Testis (tissue), 2 donors: ENCODE measurements at regions not wholly inside any gene's neighbourhood (a gene's known extent, or its start where the extent isn't known, plus 50 kb on each side); places are given as distances from the start of the nearest gene placed in this dataset.
"Not testable (repeated sequence)": the region's sequence is repeated elsewhere in the genome, so short reads cannot be mapped to it uniquely, and the experiment has no call there.

Experiments used
- DNase-seq: peaks from one replicate; pipeline ENCODE4 v3.0.0-alpha.2; 2019
- H3K27ac ChIP-seq, 2 donors: fragments of 200-600 bp; sonication (generic); one replicate each; pipeline ENCODE4 v1.5.1; 2019
- H3K27me3 ChIP-seq: fragments of 200-600 bp; sonication (generic); one replicate; pipeline ENCODE4 v1.5.1; 2019
- H3K36me3 ChIP-seq: fragments of 200-600 bp; sonication (generic); one replicate; pipeline ENCODE4 v1.5.1; 2017; ENCODE audit warnings: low read depth; ENCODE audit errors: missing control alignments
- H3K4me1 ChIP-seq: fragments of 200-600 bp; sonication (generic); one replicate; pipeline ENCODE4 v1.5.1; 2019
- H3K4me3 ChIP-seq, 2 donors: fragments of 200-600 bp; sonication (generic); one replicate each; pipeline ENCODE4 v1.5.1; 2017 to 2019
- H3K9me3 ChIP-seq: fragments of 200-600 bp; sonication (generic); one replicate; pipeline ENCODE4 v1.5.1; 2017
- CTCF ChIP-seq, 3 experiments: fragments of 450-650 bp in 2 of 3; fragments of 200-600 bp in 1 of 3; sonication (generic) in 1 of 3; IDR thresholded peaks; one replicate each; pipeline ENCODE4 v1.5.1; 2016 to 2019; ENCODE audit warnings: antibody characterized with exemption in 3 of 3, mild to moderate bottlenecking in 2 of 3, moderate library complexity in 1 of 3
- POLR2A ChIP-seq: fragments of 450-650 bp; IDR thresholded peaks from one replicate; pipeline ENCODE4 v1.6.1; 2017; ENCODE audit warnings: antibody characterized with exemption, mild to moderate bottlenecking, moderate library complexity
- WGBS, 2 donors: methylation state at CpG; one replicate each; pipeline ENCODE4 v1.1.5; 2018; 5-methylcytosine and 5-hydroxymethylcytosine counted together
- intact Hi-C: fragments of 100-400 bp; cut with DNase I; formaldehyde crosslinking; loops from one replicate; pipeline ENCODE4 v1.15.1; 2023; ENCODE audit warnings: low total_unique reads

- no peaks in the 10 kb centered on the region for H3K4me1 ChIP-seq
- no peaks in the 10 kb centered on the region for H3K36me3 ChIP-seq
- H3K9me3 ChIP-seq, result no peaks in the 10 kb centered on the region
- intact Hi-C loops, result no loop called here
- H3K27me3 ChIP-seq, result no peaks in the 10 kb centered on the region
- TF ChIP-seq POLR2A (no peak), CTCF (IDR thresholded peaks at IDR 0.05) (peak in 1 of 3 experiments; percentile 2)
- WGBS, 2 donors, result 15 to 26% methylated on average over 13 to 36 of the region's 36 CpGs
- H3K27ac ChIP-seq, result peak overlapping the region; percentile 72 to 80
- peak; percentile 64 for DNase-seq
- peak overlapping the region; percentile 43 to 66 for H3K4me3 ChIP-seq
Observed at GRCh38 chr6:27138837-27139755, 108.4 kb upstream of the PRSS16 start.

GRCh38 chr6:27139756-27140579 lies 107.5 kb upstream of the PRSS16 start:
- TF ChIP-seq CTCF (IDR thresholded peaks at IDR 0.05), result no peak
- no peak for TF ChIP-seq POLR2A
- intact Hi-C loops, result no loop called here
- Histone ChIP-seq H3K27ac (peak overlapping the region; percentile 72 to 80), H3K9me3 (no peaks in the 10 kb centered on the region), H3K27me3 (no peaks in the 10 kb centered on the region), H3K4me1 (no peaks in the 10 kb centered on the region), H3K4me3 (peak overlapping the region; percentile 43 to 66), H3K36me3 (no peaks in the 10 kb centered on the region)
- DNase-seq, result peak; percentile 54
- 22 to 25% methylated on average over 18 of the region's 18 CpGs for WGBS, 2 donors

GRCh38 chr6:27140999-27141528 lies 106.4 kb upstream of the PRSS16 start:
- Histone ChIP-seq H3K27me3 (no peaks in the 10 kb centered on the region), H3K4me1 (no peaks in the 10 kb centered on the region), H3K9me3 (no peaks in the 10 kb centered on the region), H3K36me3 (no peaks in the 10 kb centered on the region), H3K4me3 (no peak overlapping the region), H3K27ac (no peak overlapping the region)
- TF ChIP-seq POLR2A (no peak), CTCF (IDR thresholded peaks at IDR 0.05) (no peak)
- intact Hi-C loops, result no loop called here
- 71 to 85% methylated on average over 5 of the region's 5 CpGs for WGBS, 2 donors
- DNase-seq, result no peak

- Histone ChIP-seq H3K4me3 (no peak overlapping the region), H3K4me1 (no peaks in the 10 kb centered on the region), H3K27ac (no peak overlapping the region), H3K27me3 (no peaks in the 10 kb centered on the region), H3K9me3 (no peaks in the 10 kb centered on the region), H3K36me3 (no peaks in the 10 kb centered on the region)
- 57 to 75% methylated on average over 3 of the region's 3 CpGs for WGBS, 2 donors
- no peak for TF ChIP-seq POLR2A
- TF ChIP-seq CTCF (IDR thresholded peaks at IDR 0.05), result no peak
- intact Hi-C loops, result no loop called here
- no peak for DNase-seq
Observed at GRCh38 chr6:27141529-27142015, 105.9 kb upstream of the PRSS16 start.

- intact Hi-C loops, H3K4me1 ChIP-seq, H3K27ac ChIP-seq, H3K9me3 ChIP-seq, H3K36me3 ChIP-seq, H3K4me3 ChIP-seq, DNase-seq, H3K27me3 ChIP-seq: not testable (repeated sequence)
- WGBS, 2 donors, result 93 to 97% methylated on average over 4 of the region's 4 CpGs
Observed at GRCh38 chr6:27143020-27143388, 104.5 kb upstream of the PRSS16 start.
